ENCODE measurements at regions not wholly inside any gene's neighbourhood (a gene's known extent, or its start where the extent isn't known, plus 50 kb on each side); places are given as distances from the start of the nearest gene placed in this dataset.
A peak's percentile ranks its signal among the peaks of the same experiment; 100 is the strongest.

- H3K4me3 ChIP-seq (ENCODE audit: low read depth, low read length) = peak overlapping the region; percentile 8; the same call in 1 of the 2 replicates
- no peak for TF ChIP-seq CTCF (IDR thresholded peaks at IDR 0.05; ENCODE audit: insufficient read depth, low read depth, low read length, missing control alignments)
- peak; percentile 51 for DNase-seq (ENCODE audit: low read depth)
Measured at GRCh38 chr16:87065446-87066132, 251.6 kb downstream of the C16orf95 start.

GRCh38 chr16:87066133-87067002, 250.8 kb downstream of the C16orf95 start:
- no peak for TF ChIP-seq CTCF (IDR thresholded peaks at IDR 0.05; ENCODE audit: insufficient read depth, low read depth, low read length, missing control alignments)
- no peak overlapping the region for H3K4me3 ChIP-seq (ENCODE audit: low read depth, low read length)
- DNase-seq (ENCODE audit: low read depth) = no peak

- no peak overlapping the region for H3K4me3 ChIP-seq (ENCODE audit: low read depth, low read length)
- DNase-seq (ENCODE audit: low read depth) = no peak
- no peak for TF ChIP-seq CTCF (IDR thresholded peaks at IDR 0.05; ENCODE audit: insufficient read depth, low read depth, low read length, missing control alignments)
Measured at GRCh38 chr16:87067003-87067556, 250.1 kb downstream of the C16orf95 start.

GRCh38 chr16:87067836-87068761, 249.1 kb downstream of the C16orf95 start:
- no peak for DNase-seq (ENCODE audit: low read depth)
- no peak for TF ChIP-seq CTCF (IDR thresholded peaks at IDR 0.05; ENCODE audit: insufficient read depth, low read depth, low read length, missing control alignments)

GRCh38 chr16:87068762-87069150, 248.4 kb downstream of the C16orf95 start:
- no peak overlapping the region for H3K4me3 ChIP-seq (ENCODE audit: low read depth, low read length)
- DNase-seq (ENCODE audit: low read depth) = no peak
- TF ChIP-seq CTCF (IDR thresholded peaks at IDR 0.05; ENCODE audit: insufficient read depth, low read depth, low read length, missing control alignments) = no peak

More at GRCh38 chr16:87067836-87068761, 249.1 kb downstream of the C16orf95 start:
- H3K4me3 ChIP-seq (ENCODE audit: low read depth, low read length) = no peak overlapping the region

GRCh38 chr16:87070657-87071056, 246.5 kb downstream of the C16orf95 start:
- no peak for DNase-seq (ENCODE audit: low read depth)
- no peak for TF ChIP-seq CTCF (IDR thresholded peaks at IDR 0.05; ENCODE audit: insufficient read depth, low read depth, low read length, missing control alignments)
- H3K4me3 ChIP-seq (ENCODE audit: low read depth, low read length) = no peak overlapping the region

All from GM12865 (cell line).